ENCODE measurements at regions not wholly inside any gene's neighbourhood (a gene's known extent, or its start where the extent isn't known, plus 50 kb on each side); places are given as distances from the start of the nearest gene placed in this dataset.

- no peak overlapping the region for H3K4me3 ChIP-seq (ENCODE audit: low read length)
- no peak for DNase-seq (ENCODE audit: low read depth)
- TF ChIP-seq, protein P1, sequence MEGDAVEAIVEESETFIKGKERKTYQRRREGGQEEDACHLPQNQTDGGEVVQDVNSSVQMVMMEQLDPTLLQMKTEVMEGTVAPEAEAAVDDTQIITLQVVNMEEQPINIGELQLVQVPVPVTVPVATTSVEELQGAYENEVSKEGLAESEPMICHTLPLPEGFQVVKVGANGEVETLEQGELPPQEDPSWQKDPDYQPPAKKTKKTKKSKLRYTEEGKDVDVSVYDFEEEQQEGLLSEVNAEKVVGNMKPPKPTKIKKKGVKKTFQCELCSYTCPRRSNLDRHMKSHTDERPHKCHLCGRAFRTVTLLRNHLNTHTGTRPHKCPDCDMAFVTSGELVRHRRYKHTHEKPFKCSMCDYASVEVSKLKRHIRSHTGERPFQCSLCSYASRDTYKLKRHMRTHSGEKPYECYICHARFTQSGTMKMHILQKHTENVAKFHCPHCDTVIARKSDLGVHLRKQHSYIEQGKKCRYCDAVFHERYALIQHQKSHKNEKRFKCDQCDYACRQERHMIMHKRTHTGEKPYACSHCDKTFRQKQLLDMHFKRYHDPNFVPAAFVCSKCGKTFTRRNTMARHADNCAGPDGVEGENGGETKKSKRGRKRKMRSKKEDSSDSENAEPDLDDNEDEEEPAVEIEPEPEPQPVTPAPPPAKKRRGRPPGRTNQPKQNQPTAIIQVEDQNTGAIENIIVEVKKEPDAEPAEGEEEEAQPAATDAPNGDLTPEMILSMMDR (conservative IDR thresholded peaks at IDR 0.05; ENCODE audit: low read length) = no peak
Observed at GRCh38 chr4:127239902-127240763, 392.6 kb upstream of the INTU start.

DNA sequence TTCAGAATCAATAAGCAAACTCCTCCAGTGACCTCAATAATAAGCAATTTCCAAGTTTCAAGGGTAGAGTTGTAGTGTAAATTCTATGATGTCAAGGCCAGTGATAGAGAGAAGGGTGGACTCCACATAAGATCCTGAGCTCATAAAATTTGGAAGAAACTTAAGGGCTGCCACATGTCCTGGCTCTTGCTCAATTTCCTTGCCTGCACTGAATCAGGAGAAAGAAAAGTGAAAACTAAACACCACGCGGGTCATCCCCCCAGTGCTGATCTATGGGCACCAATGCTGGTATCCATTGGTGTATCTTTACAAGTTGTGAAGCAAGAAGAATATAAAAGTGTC is 392.0 kb upstream of the INTU start:
- TF ChIP-seq, protein P1 (conservative IDR thresholded peaks at IDR 0.05; ENCODE audit: low read length) = no peak
- no peak overlapping the region for H3K4me3 ChIP-seq (ENCODE audit: low read length)
- peak; percentile 34 for DNase-seq (ENCODE audit: low read depth)

- no peak overlapping the region for H3K4me3 ChIP-seq (ENCODE audit: low read length)
- TF ChIP-seq, protein P1 (conservative IDR thresholded peaks at IDR 0.05; ENCODE audit: low read length) = no peak
- DNase-seq (ENCODE audit: low read depth) = no peak
Observed at GRCh38 chr4:127244515-127244914, 388.2 kb upstream of the INTU start.

DNA sequence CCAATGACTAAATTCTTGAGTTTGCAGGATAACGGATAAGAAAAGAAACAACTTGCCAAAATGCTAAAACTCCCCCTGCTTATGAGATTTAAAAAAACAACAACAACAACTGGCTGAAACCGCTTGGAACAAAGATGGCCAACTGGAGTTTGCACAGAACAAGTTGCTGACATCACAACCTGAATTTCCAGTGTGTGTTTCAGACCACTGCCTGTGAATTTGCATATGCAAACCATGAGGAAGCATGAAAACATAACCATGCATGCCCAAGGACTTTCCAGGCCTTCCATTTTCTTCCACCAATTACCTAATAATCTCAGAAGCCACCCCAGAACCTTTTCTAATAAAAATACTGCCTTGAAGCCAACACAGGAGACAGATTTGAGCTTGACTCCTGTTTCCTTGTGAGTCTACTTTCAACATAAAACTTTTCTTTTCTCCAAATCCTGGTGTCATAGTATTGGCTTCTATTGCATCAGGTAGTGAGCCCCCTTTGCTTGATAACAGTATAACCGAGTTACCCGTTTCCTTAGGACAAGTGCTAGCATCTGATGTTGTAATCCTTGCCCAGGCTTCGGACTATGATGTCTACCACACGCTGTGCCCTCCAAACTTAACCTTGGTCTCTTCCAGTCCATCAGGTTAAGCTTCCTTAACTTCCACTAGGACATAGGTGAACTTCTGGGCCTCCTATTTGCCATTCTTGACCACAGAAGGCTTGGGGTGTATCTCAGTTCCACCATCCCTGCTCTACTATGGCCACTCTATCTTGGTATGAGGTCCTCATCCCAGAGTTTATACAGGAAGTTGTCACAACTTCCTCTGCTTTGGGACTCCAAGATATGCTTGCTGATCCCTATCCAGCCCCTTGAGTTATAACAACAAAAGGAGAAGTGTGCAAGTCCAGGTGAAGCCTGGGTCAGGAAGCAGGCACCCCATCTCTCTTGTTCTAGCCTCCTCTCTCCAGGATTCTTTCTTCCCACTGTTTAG is 385.5 kb upstream of the INTU start:
- no peak for DNase-seq (ENCODE audit: low read depth)
- TF ChIP-seq, protein P1 (conservative IDR thresholded peaks at IDR 0.05; ENCODE audit: low read length) = no peak
- H3K4me3 ChIP-seq (ENCODE audit: low read length) = no peak overlapping the region

GRCh38 chr4:127249066-127249766 is 383.5 kb upstream of the INTU start:
- peak; percentile 32 for DNase-seq (ENCODE audit: low read depth)
- TF ChIP-seq, protein P1 (conservative IDR thresholded peaks at IDR 0.05; ENCODE audit: low read length) = no peak
- H3K4me3 ChIP-seq (ENCODE audit: low read length) = no peak overlapping the region

DNA sequence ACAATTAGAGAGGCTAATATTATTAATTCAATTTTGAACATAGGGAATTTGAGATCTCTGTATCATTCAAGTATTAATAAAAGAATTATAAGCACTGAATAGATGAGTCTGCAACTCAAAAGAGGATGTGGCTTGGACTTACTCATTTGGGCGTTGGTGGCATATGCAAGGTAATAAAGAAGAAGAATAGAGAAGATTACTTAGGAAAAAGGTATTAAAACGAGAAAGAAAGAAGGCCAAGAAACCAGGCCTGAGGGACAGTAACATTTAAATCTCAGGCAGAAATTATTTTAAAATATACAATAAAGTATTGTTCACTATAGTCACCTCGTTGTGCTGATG is 383.0 kb upstream of the INTU start:
- DNase-seq (ENCODE audit: low read depth) = no peak
- no peak overlapping the region for H3K4me3 ChIP-seq (ENCODE audit: low read length)
- TF ChIP-seq, protein P1 (conservative IDR thresholded peaks at IDR 0.05; ENCODE audit: low read length) = no peak
